ENCODE measurements at regions not wholly inside any gene's neighbourhood (a gene's known extent, or its start where the extent isn't known, plus 50 kb on each side); places are given as distances from the start of the nearest gene placed in this dataset.

- no peaks in the 10 kb centered on the region for H3K27me3 Mint-ChIP-seq (ENCODE audit: low read depth)
These were observed 472.9 kb upstream of the PRKX start for GRCh38 chrX:4186331-4186730.

GRCh38 chrX:4185086-4185485 is 471.6 kb upstream of the PRKX start:
- Mint-ChIP-seq H3K4me3 (ENCODE audit: unreplicated experiment) (no peak overlapping the region), H3K4me1 (ENCODE audit: low read depth) (no peaks in the 10 kb centered on the region), H3K9me3 (ENCODE audit: low read depth) (peaks cover 23% of the 10 kb centered on the region), H3K27ac (ENCODE audit: unreplicated experiment) (no peak overlapping the region), H3K36me3 (ENCODE audit: low read depth) (no peaks in the 10 kb centered on the region), H3K27me3 (ENCODE audit: low read depth) (no peaks in the 10 kb centered on the region)
- no peak for TF ChIP-seq CTCF (IDR thresholded peaks at IDR 0.05)
- DNase-seq (ENCODE audit: low spot score) = no peak

More at GRCh38 chrX:4186331-4186730, 472.9 kb upstream of the PRKX start:
- H3K4me1 Mint-ChIP-seq (ENCODE audit: low read depth) = no peaks in the 10 kb centered on the region
- DNase-seq (ENCODE audit: low spot score) = no peak
- no peaks in the 10 kb centered on the region for H3K36me3 Mint-ChIP-seq (ENCODE audit: low read depth)
- peaks cover 23% of the 10 kb centered on the region for H3K9me3 Mint-ChIP-seq (ENCODE audit: low read depth)
- TF ChIP-seq CTCF (IDR thresholded peaks at IDR 0.05) = no peak
- H3K4me3 Mint-ChIP-seq (ENCODE audit: unreplicated experiment) = no peak overlapping the region
- no peak overlapping the region for H3K27ac Mint-ChIP-seq (ENCODE audit: unreplicated experiment)

- no peak for TF ChIP-seq CTCF (IDR thresholded peaks at IDR 0.05)
- Mint-ChIP-seq H3K4me3 (ENCODE audit: unreplicated experiment) (no peak overlapping the region), H3K9me3 (ENCODE audit: low read depth) (peaks cover 20% of the 10 kb centered on the region), H3K36me3 (ENCODE audit: low read depth) (no peaks in the 10 kb centered on the region), H3K4me1 (ENCODE audit: low read depth) (no peaks in the 10 kb centered on the region), H3K27me3 (ENCODE audit: low read depth) (no peaks in the 10 kb centered on the region), H3K27ac (ENCODE audit: unreplicated experiment) (no peak overlapping the region)
- DNase-seq (ENCODE audit: low spot score) = no peak
These were observed 469.0 kb upstream of the PRKX start for GRCh38 chrX:4182408-4182806.

- H3K27me3 Mint-ChIP-seq (ENCODE audit: low read depth) = no peaks in the 10 kb centered on the region
- no peaks in the 10 kb centered on the region for H3K4me1 Mint-ChIP-seq (ENCODE audit: low read depth)
- no peak for TF ChIP-seq CTCF (IDR thresholded peaks at IDR 0.05)
- no peak for DNase-seq (ENCODE audit: low spot score)
- H3K36me3 Mint-ChIP-seq (ENCODE audit: low read depth) = no peaks in the 10 kb centered on the region
- no peak overlapping the region for H3K4me3 Mint-ChIP-seq (ENCODE audit: unreplicated experiment)
- H3K27ac Mint-ChIP-seq (ENCODE audit: unreplicated experiment) = no peak overlapping the region
- peaks cover 18% of the 10 kb centered on the region for H3K9me3 Mint-ChIP-seq (ENCODE audit: low read depth)
These were observed 468.4 kb upstream of the PRKX start for GRCh38 chrX:4181782-4182407.

- no peaks in the 10 kb centered on the region for H3K36me3 Mint-ChIP-seq (ENCODE audit: low read depth)
- no peaks in the 10 kb centered on the region for H3K27me3 Mint-ChIP-seq (ENCODE audit: low read depth)
- H3K27ac Mint-ChIP-seq (ENCODE audit: unreplicated experiment) = no peak overlapping the region
- H3K9me3 Mint-ChIP-seq (ENCODE audit: low read depth) = peaks cover 11% of the 10 kb centered on the region
- H3K4me1 Mint-ChIP-seq (ENCODE audit: low read depth) = no peaks in the 10 kb centered on the region
- H3K4me3 Mint-ChIP-seq (ENCODE audit: unreplicated experiment) = no peak overlapping the region
- no peak for TF ChIP-seq CTCF (IDR thresholded peaks at IDR 0.05)
- DNase-seq (ENCODE audit: low spot score) = no peak
These were observed 465.6 kb upstream of the PRKX start for GRCh38 chrX:4179031-4179430.
